ENCODE measurements at regions not wholly inside any gene's neighbourhood (a gene's known extent, or its start where the extent isn't known, plus 50 kb on each side); places are given as distances from the start of the nearest gene placed in this dataset.

GRCh38 chr5:36373527-36374086 is 71.9 kb upstream of the RANBP3L start:
- H3K27ac ChIP-seq (ENCODE audit: poor library complexity, severe bottlenecking) = peak overlapping the region; percentile 53
- peaks cover 19% of the 10 kb centered on the region for H3K4me1 ChIP-seq (ENCODE audit: insufficient read depth, poor library complexity, severe bottlenecking)
- peak; percentile 87 for ATAC-seq (ENCODE audit: low read depth)
- H3K4me3 ChIP-seq (ENCODE audit: severe bottlenecking) = no peak overlapping the region
- no peaks in the 10 kb centered on the region for H3K27me3 ChIP-seq (ENCODE audit: insufficient read depth, poor library complexity, severe bottlenecking)
- H3K9me3 ChIP-seq (ENCODE audit: severe bottlenecking) = no peaks in the 10 kb centered on the region
- H3K36me3 ChIP-seq (ENCODE audit: low read depth) = no peaks in the 10 kb centered on the region
- no peak for TF ChIP-seq CTCF (IDR thresholded peaks at IDR 0.05; ENCODE audit: poor library complexity, severe bottlenecking)
- DNase-seq (ENCODE audit: low spot score) = peak; percentile 84

DNA sequence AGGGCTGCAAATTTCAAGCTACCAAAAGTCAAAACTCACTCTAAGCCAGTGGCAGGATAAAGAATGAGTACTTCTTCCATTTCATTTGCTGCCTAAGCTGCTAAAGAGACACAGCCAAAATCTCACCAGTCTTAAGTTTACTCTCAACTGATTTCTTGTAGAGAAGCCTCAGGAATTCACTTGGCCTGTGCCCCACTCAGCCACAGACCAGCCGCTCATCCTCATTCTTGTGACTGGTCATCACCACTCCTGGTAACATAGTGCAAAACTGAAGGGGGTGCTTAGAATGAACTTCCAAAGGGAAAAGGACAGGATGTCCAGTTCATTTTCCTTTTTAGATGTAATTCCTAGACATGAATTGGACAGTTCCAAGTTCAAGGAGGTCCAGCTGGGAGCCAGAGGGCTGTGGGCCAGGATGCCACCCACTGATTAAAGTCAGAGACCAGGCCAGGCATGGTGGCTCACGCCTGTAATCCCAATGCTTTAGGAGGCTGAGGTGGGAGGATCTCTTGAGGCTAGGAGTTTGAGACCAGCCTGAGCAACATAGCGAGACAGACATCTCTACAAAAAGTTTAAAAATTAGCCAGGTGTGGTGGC is 72.7 kb upstream of the RANBP3L start:
- Histone ChIP-seq H3K9me3 (ENCODE audit: severe bottlenecking) (no peaks in the 10 kb centered on the region), H3K4me3 (ENCODE audit: severe bottlenecking) (no peak overlapping the region), H3K36me3 (ENCODE audit: low read depth) (no peaks in the 10 kb centered on the region), H3K27me3 (ENCODE audit: insufficient read depth, poor library complexity, severe bottlenecking) (no peaks in the 10 kb centered on the region), H3K27ac (ENCODE audit: poor library complexity, severe bottlenecking) (peak overlapping the region; percentile 53), H3K4me1 (ENCODE audit: insufficient read depth, poor library complexity, severe bottlenecking) (peaks cover 21% of the 10 kb centered on the region)
- DNase-seq (ENCODE audit: low spot score) = no peak
- TF ChIP-seq CTCF (IDR thresholded peaks at IDR 0.05; ENCODE audit: poor library complexity, severe bottlenecking) = no peak
- peak; percentile 30; the same call in 1 of the 3 replicates for ATAC-seq (ENCODE audit: low read depth)

DNA sequence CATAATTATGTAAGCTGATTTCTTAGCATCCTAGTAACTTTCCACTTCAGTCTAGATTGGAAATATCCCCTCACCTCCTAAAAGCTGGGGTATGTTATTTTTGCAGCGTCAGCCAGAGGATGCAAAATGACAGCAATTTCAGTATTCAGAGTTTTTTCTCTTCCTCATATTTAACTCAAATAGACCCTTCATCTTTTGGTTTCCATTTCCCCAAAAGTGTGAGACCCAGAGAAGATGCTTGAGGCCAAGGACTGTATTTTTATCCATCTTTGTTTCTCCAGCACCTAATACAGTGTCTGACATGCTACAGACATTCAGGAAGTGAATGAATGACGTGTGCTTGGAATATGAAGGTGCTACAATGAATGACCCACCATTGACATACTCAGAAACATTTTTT is 75.5 kb upstream of the RANBP3L start:
- no peak overlapping the region for H3K27ac ChIP-seq (ENCODE audit: poor library complexity, severe bottlenecking)

GRCh38 chr5:36378551-36378950 is 76.8 kb upstream of the RANBP3L start:
- ATAC-seq (ENCODE audit: low read depth) (peak; percentile 74), DNase-seq (ENCODE audit: low spot score) (no peak)
- Histone ChIP-seq H3K27ac (ENCODE audit: poor library complexity, severe bottlenecking) (no peak overlapping the region), H3K4me1 (ENCODE audit: insufficient read depth, poor library complexity, severe bottlenecking) (peaks cover 16% of the 10 kb centered on the region), H3K4me3 (ENCODE audit: severe bottlenecking) (no peak overlapping the region), H3K36me3 (ENCODE audit: low read depth) (no peaks in the 10 kb centered on the region), H3K9me3 (ENCODE audit: severe bottlenecking) (no peaks in the 10 kb centered on the region), H3K27me3 (ENCODE audit: insufficient read depth, poor library complexity, severe bottlenecking) (no peaks in the 10 kb centered on the region)
- no peak for TF ChIP-seq CTCF (IDR thresholded peaks at IDR 0.05; ENCODE audit: poor library complexity, severe bottlenecking)

More for the DNA sequence above, 75.5 kb upstream of the RANBP3L start:
- ATAC-seq (ENCODE audit: low read depth) = no peak
- DNase-seq (ENCODE audit: low spot score) = no peak
- no peak overlapping the region for H3K4me3 ChIP-seq (ENCODE audit: severe bottlenecking)
- no peaks in the 10 kb centered on the region for H3K27me3 ChIP-seq (ENCODE audit: insufficient read depth, poor library complexity, severe bottlenecking)
- peaks cover 21% of the 10 kb centered on the region for H3K4me1 ChIP-seq (ENCODE audit: insufficient read depth, poor library complexity, severe bottlenecking)
- H3K36me3 ChIP-seq (ENCODE audit: low read depth) = no peaks in the 10 kb centered on the region
- H3K9me3 ChIP-seq (ENCODE audit: severe bottlenecking) = no peaks in the 10 kb centered on the region
- no peak for TF ChIP-seq CTCF (IDR thresholded peaks at IDR 0.05; ENCODE audit: poor library complexity, severe bottlenecking)

- no peaks in the 10 kb centered on the region for H3K36me3 ChIP-seq (ENCODE audit: low read depth)
- no peaks in the 10 kb centered on the region for H3K9me3 ChIP-seq (ENCODE audit: severe bottlenecking)
- H3K27me3 ChIP-seq (ENCODE audit: insufficient read depth, poor library complexity, severe bottlenecking) = no peaks in the 10 kb centered on the region
- DNase-seq (ENCODE audit: low spot score) (no peak), ATAC-seq (ENCODE audit: low read depth) (no peak)
- no peak overlapping the region for H3K4me3 ChIP-seq (ENCODE audit: severe bottlenecking)
- H3K4me1 ChIP-seq (ENCODE audit: insufficient read depth, poor library complexity, severe bottlenecking) = peaks cover 5% of the 10 kb centered on the region
- TF ChIP-seq CTCF (IDR thresholded peaks at IDR 0.05; ENCODE audit: poor library complexity, severe bottlenecking) = no peak
- H3K27ac ChIP-seq (ENCODE audit: poor library complexity, severe bottlenecking) = no peak overlapping the region
Measured at GRCh38 chr5:36382890-36383289, 81.2 kb upstream of the RANBP3L start.
